GM19023 (cell line): ENCODE measurements at regions not wholly inside any gene's neighbourhood (a gene's known extent, or its start where the extent isn't known, plus 50 kb on each side); places are given as distances from the start of the nearest gene placed in this dataset.

ENCODE experiments used
- ATAC-seq: cut with Tn5 transposase; IDR thresholded peaks from one replicate; pipeline ENCODE4 v1.9.1; 2021; ENCODE audit warnings: mild to moderate bottlenecking, moderate library complexity; ENCODE audit not compliant: unreplicated experiment

- ATAC-seq = no peak
Measured at GRCh38 chr1:234713440-234713839, 103.5 kb upstream of the IRF2BP2 start.

GRCh38 chr1:234712891-234713305 lies 102.9 kb upstream of the IRF2BP2 start:
- no peak for ATAC-seq

- ATAC-seq = no peak
Measured at GRCh38 chr1:234710936-234711724, 101.2 kb upstream of the IRF2BP2 start.

- no peak for ATAC-seq
Measured at GRCh38 chr1:234710381-234710780, 100.4 kb upstream of the IRF2BP2 start.

- ATAC-seq = no peak
Measured at GRCh38 chr1:234709473-234710228, 99.7 kb upstream of the IRF2BP2 start.

GRCh38 chr1:234708700-234709395 lies 98.9 kb upstream of the IRF2BP2 start:
- ATAC-seq = no peak

- ATAC-seq = no peak
Measured at GRCh38 chr1:234707641-234708040, 97.7 kb upstream of the IRF2BP2 start.

- ATAC-seq = no peak
Measured at GRCh38 chr1:234706931-234707330, 97.0 kb upstream of the IRF2BP2 start.

GRCh38 chr1:234706199-234706598 lies 96.2 kb upstream of the IRF2BP2 start:
- no peak for ATAC-seq

- ATAC-seq = no peak
Measured at GRCh38 chr1:234705615-234706014, 95.6 kb upstream of the IRF2BP2 start.

- ATAC-seq = no peak
Measured at GRCh38 chr1:234704106-234704887, 94.3 kb upstream of the IRF2BP2 start.

GRCh38 chr1:234702342-234703000 lies 92.5 kb upstream of the IRF2BP2 start:
- ATAC-seq = no peak

GRCh38 chr1:234701737-234702341 lies 91.9 kb upstream of the IRF2BP2 start:
- ATAC-seq = no peak

- ATAC-seq = peak; percentile 84
Measured at GRCh38 chr1:234699795-234700665, 90.1 kb upstream of the IRF2BP2 start.

GRCh38 chr1:234698686-234699085 lies 88.7 kb upstream of the IRF2BP2 start:
- ATAC-seq = no peak

- no peak for ATAC-seq
Measured at GRCh38 chr1:234697741-234698140, 87.8 kb upstream of the IRF2BP2 start.

- ATAC-seq = no peak
Measured at GRCh38 chr1:234697015-234697414, 87.0 kb upstream of the IRF2BP2 start.

- peak; percentile 44 for ATAC-seq
Measured at GRCh38 chr1:234696148-234696576, 86.2 kb upstream of the IRF2BP2 start.

- no peak for ATAC-seq
Measured at GRCh38 chr1:234694661-234695060, 84.7 kb upstream of the IRF2BP2 start.
